ENCODE measurements at regions not wholly inside any gene's neighbourhood (a gene's known extent, or its start where the extent isn't known, plus 50 kb on each side); places are given as distances from the start of the nearest gene placed in this dataset.

DNA sequence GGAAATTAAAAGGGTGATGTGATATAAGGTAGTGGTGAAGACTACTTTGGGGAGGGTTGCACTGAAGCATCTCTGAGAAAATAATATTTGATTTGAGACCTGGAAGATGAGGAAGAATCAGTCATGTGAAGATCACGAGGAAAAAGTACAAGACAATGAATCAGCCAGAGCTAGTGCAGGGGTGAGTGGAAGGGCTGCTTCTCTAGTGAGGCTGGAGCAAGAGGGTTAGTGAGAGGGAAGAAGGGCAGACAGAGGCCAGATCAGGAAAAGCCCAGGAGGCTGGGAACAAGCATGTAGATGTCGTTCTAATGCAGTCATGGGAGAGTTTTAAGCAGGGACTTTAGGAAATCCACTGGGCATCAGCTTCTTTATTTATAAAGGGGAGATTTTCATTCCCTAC lies 504.2 kb upstream of the SALL1 start:
- Histone ChIP-seq H3K9ac (ENCODE audit: insufficient read depth, low read depth, low read length) (no peak overlapping the region), H4K20me1 (ENCODE audit: insufficient read depth, low read length) (no peaks in the 10 kb centered on the region), H3K9me3 (ENCODE audit: low read length) (no peaks in the 10 kb centered on the region), H2AFZ (ENCODE audit: low read length) (no peak overlapping the region), H3K4me1 (ENCODE audit: insufficient read depth, low read length) (no peaks in the 10 kb centered on the region), H3K36me3 (replicated peaks in 1 of 2; ENCODE audit: control insufficient read depth in 1 of 2, insufficient read depth in 2 of 2, low read length in 2 of 2) (no peaks in the 10 kb centered on the region), H3K27ac (ENCODE audit: extremely low read length, insufficient read depth, low read length) (no peak overlapping the region), H3K27me3 (ENCODE audit: control insufficient read depth in 1 of 2, insufficient read depth in 2 of 2, low read length in 2 of 2) (no peaks in the 10 kb centered on the region), H3K4me3 (replicated peaks in 1 of 3; ENCODE audit: insufficient read depth in 1 of 3, low read depth in 2 of 3, low read length in 3 of 3) (no peak overlapping the region), H3K79me2 (ENCODE audit: insufficient read depth, low read length) (no peaks in the 10 kb centered on the region), H3K4me2 (ENCODE audit: low read depth, low read length) (no peak overlapping the region)
- POLR2A ChIA-PET, result no interaction called here
- intact Hi-C loops (cut with micrococcal nuclease; ENCODE audit: unreplicated experiment), result no loop called here
- in situ Hi-C loops (cut with HindIII; ENCODE audit: extremely low pct_ligation_motif_present, low pct_unique_long_range_greater_than_20kb), result no loop called here
- TF ChIP-seq LBX2 (CRISPR knock-in tag; IDR thresholded peaks at IDR 0.05; ENCODE audit: borderline replicate concordance), result no peak
- no peak for ATAC-seq
- WGBS (ENCODE audit: low lambda C conversion rate), result 2% methylated on average over 2 of the region's 2 CpGs
- DNase-seq (ENCODE audit: low spot score), result no peak
- CTCF ChIA-PET (ENCODE audit: low intra/inter-chr PET ratio, low total read pairs), result no interaction called here
- no TSS peak for BruUV-seq (replicated peaks)
- no peak for FAIRE-seq

GRCh38 chr16:51651061-51651466 lies 500.0 kb upstream of the SALL1 start:
- no peak overlapping the region for H3K9ac ChIP-seq (ENCODE audit: insufficient read depth, low read depth, low read length)
- H3K36me3 ChIP-seq (replicated peaks in 1 of 2; ENCODE audit: control insufficient read depth in 1 of 2, insufficient read depth in 2 of 2, low read length in 2 of 2), result no peaks in the 10 kb centered on the region
- WGBS (ENCODE audit: low lambda C conversion rate), result 45% methylated on average over 14 of the region's 15 CpGs
- H3K4me1 ChIP-seq (ENCODE audit: insufficient read depth, low read length), result no peaks in the 10 kb centered on the region
- H3K79me2 ChIP-seq (ENCODE audit: insufficient read depth, low read length), result no peaks in the 10 kb centered on the region
- POLR2A ChIA-PET, result no interaction called here
- H3K4me2 ChIP-seq (ENCODE audit: low read depth, low read length), result no peak overlapping the region
- FAIRE-seq (no peak), ATAC-seq (no peak), DNase-seq (ENCODE audit: low spot score) (no peak)
- intact Hi-C loops (cut with micrococcal nuclease; ENCODE audit: unreplicated experiment) (no loop called here), in situ Hi-C loops (cut with HindIII; ENCODE audit: extremely low pct_ligation_motif_present, low pct_unique_long_range_greater_than_20kb) (no loop called here)
- TF ChIP-seq REPIN1 (CRISPR knock-in tag; IDR thresholded peaks at IDR 0.05; ENCODE audit: borderline replicate concordance, low read depth) (no peak), ZNF704 (CRISPR knock-in tag; IDR thresholded peaks at IDR 0.05; ENCODE audit: borderline replicate concordance) (no peak), ZNF17 (CRISPR knock-in tag; IDR thresholded peaks at IDR 0.05) (no peak), ZNF253 (CRISPR knock-in tag; IDR thresholded peaks at IDR 0.05; ENCODE audit: borderline replicate concordance) (no peak), CENPX (CRISPR knock-in tag; IDR thresholded peaks at IDR 0.05) (no peak), GATAD2A (CRISPR knock-in tag; IDR thresholded peaks at IDR 0.05) (no peak), ZNF616 (CRISPR knock-in tag; IDR thresholded peaks at IDR 0.05; ENCODE audit: low read depth) (no peak), ZNF263 (CRISPR knock-in tag; IDR thresholded peaks at IDR 0.05) (no peak), ZNF143 (CRISPR knock-in tag; IDR thresholded peaks at IDR 0.05) (no peak), AHDC1 (CRISPR knock-in tag; IDR thresholded peaks at IDR 0.05; ENCODE audit: borderline replicate concordance) (no peak), SIN3A (IDR thresholded peaks at IDR 0.05; ENCODE audit: borderline replicate concordance, low read depth, low read length) (no peak), ZSCAN30 (CRISPR knock-in tag; IDR thresholded peaks at IDR 0.05) (no peak)
- no peaks in the 10 kb centered on the region for H4K20me1 ChIP-seq (ENCODE audit: insufficient read depth, low read length)
- no peak overlapping the region for H3K27ac ChIP-seq (ENCODE audit: extremely low read length, insufficient read depth, low read length)
- H3K4me3 ChIP-seq (replicated peaks in 1 of 3; ENCODE audit: insufficient read depth in 1 of 3, low read depth in 2 of 3, low read length in 3 of 3), result no peak overlapping the region
- CTCF ChIA-PET (ENCODE audit: low intra/inter-chr PET ratio, low total read pairs), result no interaction called here
- no TSS peak for BruUV-seq (replicated peaks)
- H3K9me3 ChIP-seq (ENCODE audit: low read length), result no peaks in the 10 kb centered on the region
- no peak overlapping the region for H2AFZ ChIP-seq (ENCODE audit: low read length)
- peaks cover 0 to 4% of the 10 kb centered on the region in 2 experiments; a peak in 1 of 5 replicates for H3K27me3 ChIP-seq (ENCODE audit: control insufficient read depth in 1 of 2, insufficient read depth in 2 of 2, low read length in 2 of 2)
